ENCODE measurements at regions not wholly inside any gene's neighbourhood (a gene's known extent, or its start where the extent isn't known, plus 50 kb on each side); places are given as distances from the start of the nearest gene placed in this dataset.

DNA sequence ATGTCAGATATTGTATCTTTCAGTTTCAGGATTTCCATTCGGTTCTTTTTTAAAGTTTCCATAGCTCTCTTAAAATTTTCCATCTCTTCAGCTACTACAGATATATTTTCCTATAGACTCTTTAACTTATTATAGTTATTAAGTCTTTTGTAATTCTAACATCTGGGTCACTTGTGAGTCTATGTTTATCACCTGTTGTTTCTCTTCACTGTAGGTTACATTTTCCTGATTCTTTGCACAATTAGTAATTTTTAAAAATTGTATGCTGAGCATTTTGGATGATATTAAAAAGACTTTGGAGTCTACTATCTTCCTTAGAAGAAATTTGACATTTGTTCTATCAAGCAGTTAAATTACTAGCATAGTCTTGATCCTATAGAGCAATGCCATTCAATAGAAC lies 140.7 kb downstream of the QRSL1 start:
- no peak for ATAC-seq

DNA sequence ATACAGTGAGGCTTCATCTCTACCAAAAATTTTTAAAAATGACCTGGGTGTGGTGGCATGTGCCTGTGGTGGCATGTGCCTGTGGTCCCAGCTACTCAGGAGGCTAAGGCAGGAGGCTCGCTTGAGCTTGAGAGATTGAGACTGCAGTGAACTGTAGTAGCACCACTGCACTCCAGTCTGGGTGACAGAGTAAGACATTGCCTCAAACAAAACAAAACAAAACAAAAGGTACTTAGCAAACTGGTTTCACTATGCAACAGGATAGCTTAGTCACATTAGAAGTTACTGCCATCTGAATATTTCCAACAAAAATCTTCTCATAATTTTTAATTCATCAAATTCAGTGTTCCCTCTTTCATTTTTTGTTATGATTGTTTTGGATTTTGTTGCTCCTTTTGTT lies 137.9 kb downstream of the QRSL1 start:
- peak; percentile 79 for ATAC-seq

DNA sequence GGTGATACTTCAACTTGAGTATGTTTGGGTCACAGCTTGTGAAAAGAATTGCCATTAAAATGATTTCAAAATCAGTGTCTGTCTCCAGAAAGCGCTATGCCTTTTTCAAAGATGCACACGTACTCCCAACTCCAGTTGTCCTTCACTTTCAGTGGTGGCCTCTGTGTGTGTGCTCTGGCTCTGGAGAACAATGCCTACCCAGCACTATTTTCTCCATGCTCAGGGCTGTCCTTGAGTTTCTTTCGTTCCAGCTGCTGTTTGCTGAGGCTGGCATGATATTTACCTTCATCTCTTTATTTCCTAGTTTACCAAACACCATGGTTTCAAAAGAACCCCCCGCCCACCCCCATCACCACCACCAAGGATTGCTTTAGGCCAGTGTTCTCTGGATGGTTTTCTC lies 136.8 kb downstream of the QRSL1 start:
- ATAC-seq: no peak

DNA sequence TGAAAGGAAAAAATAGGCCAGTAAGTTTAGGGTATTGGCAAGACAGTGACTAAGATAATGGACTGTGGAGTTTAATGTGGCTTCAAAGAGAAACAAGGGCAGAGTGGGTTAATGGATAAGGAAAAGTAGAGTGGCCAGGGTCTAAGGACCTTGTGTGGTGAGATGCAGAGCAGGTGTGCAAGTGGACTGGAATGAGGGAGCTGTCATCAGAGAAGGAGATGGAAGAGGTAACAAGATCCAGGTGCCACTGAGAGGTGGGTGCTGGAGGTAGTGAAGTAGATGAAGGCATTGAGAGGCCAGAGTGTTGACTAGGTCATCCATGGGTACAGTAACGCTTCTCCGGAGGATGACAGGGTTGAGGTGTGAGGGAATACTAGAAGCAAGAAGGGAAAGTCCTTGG lies 136.1 kb downstream of the QRSL1 start:
- ATAC-seq: no peak

DNA sequence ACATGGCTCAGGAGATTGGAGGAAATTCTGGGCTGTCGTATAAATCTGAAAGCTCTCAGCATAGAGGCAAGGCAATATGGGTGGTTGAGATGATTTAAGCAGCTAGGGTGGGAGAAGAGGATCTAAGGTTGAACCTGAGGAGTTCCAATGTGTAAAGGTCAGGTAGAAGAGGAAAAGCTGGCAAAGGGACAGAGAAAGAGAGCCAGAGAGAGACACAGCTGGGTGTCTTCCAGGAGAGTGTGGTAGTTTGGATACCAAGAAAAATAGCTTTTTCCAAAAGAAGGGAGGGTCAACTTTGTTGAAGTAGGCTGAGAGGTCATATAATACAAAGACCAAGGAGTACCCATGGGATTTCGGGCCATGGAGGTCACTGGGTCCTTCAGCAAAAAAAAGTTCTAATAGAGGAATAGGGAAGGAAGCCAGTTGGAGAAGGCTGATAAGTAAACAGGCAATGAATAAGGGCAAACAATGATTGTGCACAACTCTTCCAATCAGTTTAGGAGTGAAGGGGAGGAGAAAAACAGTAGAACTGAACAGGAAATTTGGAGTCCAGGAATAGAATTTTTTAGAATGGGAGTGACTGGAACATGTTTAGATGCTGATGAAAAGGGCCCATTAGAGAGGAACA lies 135.1 kb downstream of the QRSL1 start:
- ATAC-seq: no peak

DNA sequence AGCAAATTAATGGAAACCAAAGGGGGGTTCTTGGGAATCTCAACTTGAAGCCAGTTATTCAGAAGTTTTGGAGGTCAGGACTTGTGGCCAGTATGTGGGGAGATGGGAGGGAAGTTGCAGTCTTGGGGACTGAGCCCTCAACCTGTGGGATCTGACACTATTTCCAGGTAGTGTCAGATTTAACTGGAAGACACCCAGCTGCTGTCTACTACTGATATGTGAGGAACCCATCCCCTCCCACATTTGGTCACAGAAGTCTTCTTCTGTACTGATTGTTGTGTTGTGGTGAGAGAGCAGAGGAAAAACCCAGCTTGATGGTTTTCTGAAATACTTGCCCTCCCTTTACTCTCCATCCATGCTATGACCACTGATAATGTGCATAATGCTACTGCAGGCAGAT lies 134.0 kb downstream of the QRSL1 start:
- no peak for ATAC-seq

DNA sequence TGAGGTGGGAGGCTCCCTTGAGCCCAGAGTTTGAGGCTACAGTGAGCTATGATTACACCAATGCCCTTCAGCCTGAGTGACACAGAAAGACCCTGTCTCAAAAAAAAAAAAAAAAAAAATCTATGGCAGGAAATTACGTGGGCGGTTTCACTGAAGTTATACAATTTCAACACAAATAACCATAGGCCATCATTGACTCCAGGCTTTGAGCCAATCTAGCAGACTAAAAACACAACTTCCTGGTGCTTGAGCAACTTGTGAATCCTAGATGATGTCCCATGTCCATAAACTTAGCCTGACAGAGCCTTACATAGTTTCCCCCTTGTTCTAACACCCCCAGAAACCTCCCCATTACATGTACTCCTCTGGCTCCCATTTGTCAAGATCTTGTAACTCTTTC lies 131.8 kb downstream of the QRSL1 start:
- ATAC-seq: no peak

DNA sequence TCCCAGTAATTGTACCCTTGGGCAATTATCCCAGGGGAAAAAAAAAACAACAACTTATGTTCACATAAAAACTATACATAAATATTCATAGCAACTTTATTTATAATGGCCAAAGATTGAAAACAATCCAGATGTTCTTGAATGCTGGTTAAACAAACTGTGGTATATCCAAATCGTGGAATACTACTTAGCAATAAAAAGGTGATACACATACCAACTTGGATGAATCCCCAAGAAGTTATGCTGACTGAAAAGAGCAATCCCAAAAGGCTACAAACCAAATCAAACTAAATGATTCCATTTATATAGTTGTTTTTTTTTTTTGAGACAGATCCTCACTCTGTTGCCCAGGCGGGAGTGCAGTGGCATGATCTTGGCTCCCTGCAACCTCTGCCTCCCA lies 129.7 kb downstream of the QRSL1 start:
- ATAC-seq: no peak

DNA sequence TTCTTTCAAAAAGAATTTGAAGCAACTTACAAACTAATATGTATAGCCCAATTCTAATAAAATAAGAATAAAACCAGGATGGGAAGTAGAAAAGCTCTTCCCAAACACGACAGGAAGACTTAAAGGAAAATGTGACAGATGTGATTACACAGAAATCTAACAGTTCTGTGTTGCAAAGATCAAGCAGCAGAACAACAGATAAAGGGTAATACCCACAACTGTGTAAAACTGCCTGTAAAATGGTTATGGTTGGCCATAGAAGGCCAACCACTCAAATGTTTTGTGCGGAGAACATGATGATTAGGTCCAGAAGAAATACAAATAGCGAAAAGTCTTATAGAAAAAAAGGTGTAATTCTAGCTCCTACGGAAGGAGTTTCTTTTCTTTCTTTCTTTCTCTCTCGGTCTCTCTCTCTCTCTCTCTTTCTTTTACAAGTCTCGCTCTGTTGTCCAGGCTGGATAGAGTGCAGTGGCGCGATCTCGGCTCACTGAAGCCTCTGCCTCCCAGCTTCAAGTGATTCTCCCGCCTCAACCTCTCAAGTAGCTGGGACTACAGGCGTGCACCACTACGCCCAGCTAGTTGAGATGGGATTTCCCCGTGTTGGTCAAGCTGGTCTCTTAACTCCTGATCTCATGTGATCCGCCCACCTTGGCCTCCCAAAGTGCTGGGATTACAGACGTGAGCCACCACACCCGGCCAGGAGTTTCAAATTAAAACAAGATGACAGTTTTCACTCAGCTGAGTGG lies 128.5 kb downstream of the QRSL1 start:
- ATAC-seq: no peak

DNA sequence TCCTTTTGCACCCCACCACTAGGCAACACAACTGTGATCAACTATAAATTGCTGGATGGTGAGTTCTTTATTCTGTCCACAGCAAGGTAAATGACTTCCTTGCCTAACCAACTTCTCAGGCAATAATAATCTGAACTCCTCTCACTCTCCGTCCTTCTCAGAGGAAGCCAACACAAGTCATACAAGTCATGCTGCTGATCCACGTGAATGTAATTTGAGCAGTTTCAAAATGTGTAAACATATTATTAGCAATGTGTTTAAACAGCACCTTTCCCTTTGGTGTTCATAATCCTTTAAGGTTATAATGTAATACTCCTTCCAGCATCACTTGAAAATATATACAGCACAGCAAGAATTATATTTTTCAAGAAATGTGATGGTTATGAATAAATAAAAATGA lies 127.9 kb downstream of the QRSL1 start:
- peak; percentile 71 for ATAC-seq

DNA sequence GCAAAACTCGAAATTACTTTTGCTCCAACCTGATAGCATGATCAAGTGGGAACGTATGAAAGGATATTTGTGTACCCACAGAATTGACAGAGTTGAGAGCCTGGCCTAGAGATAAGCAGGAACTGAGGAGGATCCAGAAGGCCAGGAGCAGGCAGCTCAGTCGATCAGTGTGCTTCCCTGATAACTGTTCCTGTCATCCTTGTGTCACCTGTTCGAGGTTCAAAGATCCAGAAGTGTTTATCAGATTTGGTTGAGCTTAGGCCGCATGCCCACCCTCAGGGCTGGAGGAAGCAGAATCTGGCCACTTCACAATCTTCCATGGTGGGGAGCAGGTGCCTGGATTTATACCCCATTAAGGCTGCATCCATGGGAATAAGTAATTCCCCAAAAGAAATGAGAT lies 124.8 kb downstream of the QRSL1 start:
- no peak for ATAC-seq

DNA sequence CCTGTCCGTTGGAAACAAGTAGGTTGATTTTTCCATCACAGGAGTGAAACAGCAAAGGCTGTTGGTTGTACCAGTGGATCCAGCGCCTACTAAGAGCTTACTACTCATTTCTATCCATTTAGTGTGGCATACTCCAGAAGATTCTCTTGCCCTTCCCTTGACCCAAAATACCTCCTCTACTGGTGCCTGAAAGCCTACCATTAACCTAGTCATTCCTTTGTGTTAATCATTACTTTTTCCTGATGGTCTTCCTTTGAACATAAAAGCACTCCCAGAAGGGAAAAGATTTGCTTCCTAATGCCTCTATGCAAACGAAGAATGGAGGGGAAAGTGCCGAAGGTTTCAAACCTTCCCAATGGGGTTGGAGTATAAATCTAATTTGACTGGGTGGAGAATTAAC lies 123.3 kb downstream of the QRSL1 start:
- ATAC-seq: no peak

DNA sequence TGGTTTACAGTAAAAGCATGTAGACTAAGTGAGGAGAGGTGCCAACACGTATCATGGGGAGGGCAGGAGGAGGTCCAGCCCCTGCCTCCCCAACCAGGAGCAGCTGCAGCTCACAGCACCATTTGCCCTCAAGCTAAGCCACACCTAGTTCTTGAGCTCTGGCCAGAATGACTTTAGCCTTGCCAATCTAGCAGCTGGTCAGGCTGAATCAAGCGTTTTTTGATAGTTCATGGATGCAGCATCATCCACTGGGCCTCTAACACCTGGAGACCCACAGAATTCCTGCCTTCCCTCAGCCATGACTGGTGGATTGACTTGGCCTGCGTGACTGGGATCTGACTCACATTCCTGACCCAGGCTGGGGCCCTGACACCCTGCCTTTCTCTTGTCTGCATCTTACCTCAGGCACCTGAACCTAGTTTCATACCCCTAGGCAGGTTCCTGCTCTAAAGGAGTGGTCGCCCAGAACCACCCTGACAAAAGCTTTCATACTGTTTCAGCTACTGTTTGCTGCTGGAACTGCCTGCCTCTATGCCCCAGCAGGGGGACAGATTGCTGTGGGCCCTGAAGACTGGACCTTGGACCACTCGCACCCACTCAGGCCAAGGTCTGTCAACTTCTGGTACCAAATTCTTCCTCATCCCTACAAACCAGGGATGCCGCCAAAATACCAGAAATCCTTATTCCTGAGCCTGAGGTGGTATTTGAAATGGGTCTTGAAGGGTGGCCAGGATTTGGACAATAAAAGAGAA lies 122.3 kb downstream of the QRSL1 start:
- ATAC-seq: peak; percentile 60

DNA sequence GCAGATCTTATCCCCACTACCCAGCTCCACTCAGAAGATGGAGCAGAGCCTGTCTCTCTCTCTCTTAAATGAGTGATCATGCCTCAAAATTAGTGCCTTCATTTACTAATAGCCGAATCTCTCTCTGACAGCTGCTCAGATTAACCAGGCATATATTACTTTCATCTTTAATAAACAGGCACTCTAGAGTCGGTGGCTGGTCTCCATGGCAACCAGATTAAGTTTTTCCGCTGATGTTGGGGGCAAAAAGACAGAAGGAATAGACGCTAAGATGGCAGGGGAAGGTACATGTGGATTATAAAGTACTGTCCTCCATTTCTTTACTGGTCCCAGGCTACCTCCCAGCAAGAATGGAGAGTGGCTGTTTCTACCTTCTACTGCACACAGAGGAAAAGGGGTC lies 121.6 kb downstream of the QRSL1 start:
- ATAC-seq: no peak

DNA sequence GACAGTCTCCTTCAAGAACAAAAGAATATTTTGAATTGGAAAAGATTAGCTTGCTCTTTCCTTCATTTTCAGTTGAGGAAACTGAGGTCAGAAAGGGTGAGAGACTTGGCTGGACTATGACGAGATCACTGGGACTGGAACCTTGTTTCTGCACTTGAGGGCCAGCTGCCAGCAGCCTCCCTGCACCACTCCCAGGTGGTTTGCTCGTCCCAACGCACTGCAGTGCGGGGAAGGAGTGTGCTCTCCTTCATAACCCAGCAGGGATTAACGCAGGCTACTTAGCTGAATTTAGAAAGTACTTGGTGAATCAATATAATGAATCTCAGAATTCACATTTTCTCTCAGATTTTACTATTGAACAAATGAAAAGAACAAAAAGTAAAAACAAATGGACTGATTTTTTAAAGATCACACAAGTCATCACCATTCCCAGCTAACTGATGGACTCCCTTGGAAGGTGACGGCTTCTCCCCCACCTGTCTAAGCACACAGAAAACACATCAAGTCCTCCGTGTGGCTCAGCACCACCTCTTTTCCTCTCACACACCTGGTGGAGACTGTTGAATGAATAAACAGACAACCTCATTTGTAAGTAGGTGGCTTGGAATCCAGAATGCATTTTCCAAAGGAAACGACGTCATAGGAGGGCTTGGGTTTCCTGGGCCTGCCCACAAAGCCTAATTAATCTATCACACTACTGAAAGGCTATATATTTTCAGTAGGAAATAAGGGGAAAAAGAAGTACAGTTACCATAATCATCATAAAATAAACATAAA lies 121.0 kb downstream of the QRSL1 start:
- ATAC-seq: no peak

DNA sequence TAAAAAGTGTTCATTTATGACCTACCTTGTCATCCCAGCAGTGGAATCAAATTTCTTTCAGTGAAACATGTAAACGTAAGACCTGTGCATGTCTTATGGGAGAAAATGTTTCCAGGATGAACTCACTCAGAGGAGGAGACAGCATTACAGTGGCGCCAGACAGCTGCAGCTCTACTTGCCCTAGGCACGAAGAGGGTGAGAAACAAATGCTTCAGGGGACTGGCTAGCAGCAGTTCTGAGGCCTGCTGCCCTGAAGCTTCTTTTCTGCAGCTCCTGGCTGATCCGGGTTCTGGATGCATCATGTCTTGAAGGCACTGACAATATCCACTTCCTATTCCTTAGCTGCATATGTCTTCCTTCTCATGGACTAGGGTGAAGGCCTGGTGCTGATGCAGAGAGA lies 120.2 kb downstream of the QRSL1 start:
- no peak for ATAC-seq

DNA sequence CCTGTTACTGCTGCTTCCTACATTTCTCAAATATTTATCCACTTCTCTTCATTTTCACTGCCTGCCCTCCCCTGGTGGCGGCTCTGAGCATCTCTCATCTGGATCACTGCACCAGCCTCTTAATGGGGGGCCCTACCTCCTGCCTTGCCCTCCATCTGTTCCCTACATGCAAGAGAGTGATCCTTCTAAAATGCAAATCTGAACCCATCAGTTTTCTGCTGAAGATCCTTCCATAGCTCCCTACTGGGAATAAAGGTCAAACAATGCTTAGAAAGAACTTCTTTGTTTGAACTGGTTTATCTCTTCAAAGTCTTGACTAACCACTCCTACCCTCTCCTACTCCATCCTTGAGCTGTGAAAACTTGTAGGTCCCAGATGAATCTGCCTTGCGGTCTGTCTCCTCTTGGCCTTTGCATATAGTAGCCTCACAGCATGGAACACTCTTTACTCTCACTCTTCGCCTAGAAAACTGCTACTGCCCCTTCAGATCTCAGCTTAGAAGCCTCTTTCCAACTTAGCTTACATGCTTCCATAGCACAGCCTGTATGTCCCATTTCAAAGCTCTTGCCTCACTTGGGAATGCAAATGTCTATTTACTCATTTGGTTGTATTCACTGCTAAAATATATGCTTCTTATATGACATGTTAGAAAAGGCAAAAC lies 119.3 kb downstream of the QRSL1 start:
- no peak for ATAC-seq

DNA sequence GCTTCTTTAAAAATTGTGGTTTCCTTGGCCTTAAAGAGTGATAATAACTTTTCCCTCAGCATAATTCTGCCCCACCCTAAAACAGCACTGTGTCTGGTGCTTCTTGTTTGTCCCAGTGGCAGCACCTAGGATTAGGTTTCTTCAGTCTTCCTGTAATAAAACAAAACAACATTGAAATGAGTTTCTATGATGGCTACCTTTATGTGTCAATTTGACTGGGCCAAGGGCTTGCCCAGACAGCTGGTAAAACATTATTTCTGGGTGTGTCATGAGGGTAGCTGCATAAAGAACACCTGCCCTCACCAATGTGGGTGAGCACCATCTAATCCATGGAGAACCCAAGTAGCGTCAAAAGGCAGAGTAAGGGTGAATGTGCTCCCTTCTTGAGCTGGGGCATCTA lies 117.8 kb downstream of the QRSL1 start:
- ATAC-seq: peak; percentile 81

DNA sequence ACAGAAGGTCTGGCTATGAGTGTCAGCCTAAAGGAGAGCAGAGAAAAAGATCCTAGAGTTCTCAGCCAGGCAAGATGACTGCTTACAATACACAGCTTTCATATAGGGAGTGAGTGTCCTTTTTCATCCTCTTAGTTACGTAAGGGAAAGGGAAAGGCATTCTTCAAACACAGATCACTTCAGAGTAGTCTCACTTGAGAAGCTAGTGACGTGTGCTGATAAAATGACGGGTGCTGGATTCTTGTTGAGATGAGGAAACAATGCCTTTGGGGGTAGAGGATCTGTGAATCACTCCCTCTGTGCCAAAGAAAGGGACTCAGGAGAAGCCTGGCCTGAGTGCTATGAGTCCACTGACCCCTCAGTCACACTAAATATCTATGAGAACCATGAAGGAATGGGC lies 117.3 kb downstream of the QRSL1 start:
- peak; percentile 89 for ATAC-seq

DNA sequence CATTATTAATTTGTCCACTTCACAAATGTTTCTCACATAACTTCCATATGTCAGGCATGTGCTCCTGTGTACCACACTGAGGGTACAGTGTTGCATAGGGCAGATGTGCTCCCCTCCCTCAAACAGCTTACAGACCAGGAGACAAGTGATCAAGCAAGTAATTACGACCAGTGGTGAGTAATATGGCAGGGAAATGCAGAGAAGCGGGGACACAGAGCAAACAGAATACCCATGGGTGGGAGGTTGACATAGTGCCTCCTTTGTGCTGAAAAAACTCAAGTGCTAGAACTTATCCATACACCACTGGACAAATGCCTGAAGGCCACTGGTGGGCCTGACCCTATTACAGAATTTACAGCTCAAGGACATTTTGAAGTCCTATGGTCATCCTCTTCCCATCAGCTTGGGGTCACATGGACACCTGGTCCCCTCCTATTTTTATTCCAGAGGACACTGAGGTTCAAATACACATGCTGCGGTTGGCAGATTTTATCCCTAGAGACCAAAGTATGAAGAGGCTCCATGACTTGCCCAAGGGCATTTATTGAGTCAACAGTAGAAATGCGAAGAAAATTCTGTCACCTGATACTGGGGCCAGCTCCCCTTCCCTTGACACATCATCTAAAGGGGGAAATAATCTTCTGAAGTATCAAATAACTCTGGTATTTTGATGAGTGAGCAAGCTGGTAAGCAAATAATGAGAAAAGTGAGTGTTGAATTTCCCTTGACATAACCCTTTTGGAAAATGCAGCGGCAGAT lies 116.6 kb downstream of the QRSL1 start:
- no peak for ATAC-seq

DNA sequence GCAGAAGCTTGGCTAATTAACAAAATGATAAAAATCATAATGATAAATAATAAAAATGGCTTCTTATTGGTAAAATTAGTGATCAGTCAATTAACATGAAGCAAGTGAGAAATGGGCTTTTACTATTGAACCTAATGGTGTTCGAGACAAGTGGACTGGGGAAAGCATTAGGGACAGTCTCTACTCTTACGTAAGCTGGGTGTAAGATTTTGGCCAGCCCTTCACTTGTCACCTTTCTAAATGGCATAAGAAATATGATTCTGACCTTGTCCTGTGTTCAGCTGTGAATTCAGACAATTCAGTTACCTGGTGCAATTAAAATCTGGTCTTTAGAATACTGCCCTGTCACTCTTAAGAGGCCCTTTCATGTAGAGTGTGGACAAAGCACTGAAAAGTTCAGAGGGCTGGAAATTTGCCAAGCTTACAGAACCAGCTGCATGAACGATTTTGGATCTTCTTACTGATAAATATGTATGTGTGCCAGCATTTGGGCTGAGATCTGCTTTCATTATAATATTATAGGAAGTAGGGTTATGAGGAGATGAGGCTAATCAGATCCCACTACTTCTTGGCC lies 115.9 kb downstream of the QRSL1 start:
- ATAC-seq: no peak

DNA sequence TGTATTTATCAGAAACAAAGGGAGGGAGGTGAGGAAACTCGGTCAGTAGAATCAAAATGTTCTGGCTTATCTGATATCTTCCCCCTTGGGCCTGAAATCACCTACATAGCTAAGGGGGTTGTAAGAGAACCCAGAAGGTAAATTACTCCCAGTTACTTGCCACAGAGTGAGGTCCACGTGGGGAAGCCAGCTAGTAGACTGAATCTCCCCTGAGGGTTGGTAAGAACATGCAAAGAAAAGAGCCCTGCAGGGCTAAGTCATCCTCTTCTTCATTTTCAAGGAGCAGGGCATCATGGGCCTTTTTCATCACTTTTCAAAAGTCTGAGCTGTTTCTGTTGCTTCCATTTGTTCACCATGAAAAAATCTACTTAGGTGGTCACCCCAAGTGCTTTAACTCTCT lies 115.4 kb downstream of the QRSL1 start:
- ATAC-seq: no peak
